GM12891 (cell line): ENCODE measurements at regions not wholly inside any gene's neighbourhood (a gene's known extent, or its start where the extent isn't known, plus 50 kb on each side); places are given as distances from the start of the nearest gene placed in this dataset.

Experiments
- POLR2A ChIP-seq: IDR thresholded peaks from 2 replicates; pipeline ENCODE4 v1.6.1; 2011; ENCODE audit warnings: low read depth, low read length, control low read depth
- TAF1 ChIP-seq: IDR thresholded peaks from 2 replicates; pipeline ENCODE4 v1.6.1; 2011; ENCODE audit warnings: low read depth, low read length, control low read depth

GRCh38 chr5:61806491-61807020 is 474.5 kb downstream of the ZSWIM6 start:
- TF ChIP-seq POLR2A, result no peak
- TF ChIP-seq TAF1, result no peak
